ENCODE measurements at regions not wholly inside any gene's neighbourhood (a gene's known extent, or its start where the extent isn't known, plus 50 kb on each side); places are given as distances from the start of the nearest gene placed in this dataset.
"Not testable (repeated sequence)": the region's sequence is repeated elsewhere in the genome, so short reads cannot be mapped to it uniquely, and the experiment has no call there.

GRCh38 chr1:207196135-207196534 is 92.1 kb downstream of the C4BPA start:
- not testable (repeated sequence) for DNase-seq

GRCh38 chr1:207201534-207201933 is 97.5 kb downstream of the C4BPA start:
- not testable (repeated sequence) for DNase-seq

DNA sequence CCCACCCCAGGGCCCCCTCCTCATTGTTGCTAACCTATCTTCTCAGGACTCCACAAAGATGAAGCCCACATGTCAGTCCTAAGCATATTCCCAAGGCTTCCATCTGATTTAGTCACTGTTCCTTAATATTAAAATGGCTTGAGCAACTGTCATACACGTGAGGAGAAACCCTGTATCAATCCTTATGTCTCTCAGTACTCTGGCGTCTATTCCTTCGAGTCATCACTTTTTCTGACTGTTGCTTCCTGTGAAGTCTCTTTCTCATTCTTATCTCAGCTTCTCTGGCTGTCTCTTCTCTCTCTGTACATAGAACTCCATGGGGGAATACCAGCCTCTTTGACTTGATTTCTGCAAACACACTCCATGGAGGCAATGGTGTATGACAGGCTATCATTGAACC is 98.4 kb downstream of the C4BPA start:
- DNase-seq = peak; percentile 26

- peak; percentile 19 for DNase-seq
Measured at GRCh38 chr1:207203541-207203940, 99.5 kb downstream of the C4BPA start.

DNA sequence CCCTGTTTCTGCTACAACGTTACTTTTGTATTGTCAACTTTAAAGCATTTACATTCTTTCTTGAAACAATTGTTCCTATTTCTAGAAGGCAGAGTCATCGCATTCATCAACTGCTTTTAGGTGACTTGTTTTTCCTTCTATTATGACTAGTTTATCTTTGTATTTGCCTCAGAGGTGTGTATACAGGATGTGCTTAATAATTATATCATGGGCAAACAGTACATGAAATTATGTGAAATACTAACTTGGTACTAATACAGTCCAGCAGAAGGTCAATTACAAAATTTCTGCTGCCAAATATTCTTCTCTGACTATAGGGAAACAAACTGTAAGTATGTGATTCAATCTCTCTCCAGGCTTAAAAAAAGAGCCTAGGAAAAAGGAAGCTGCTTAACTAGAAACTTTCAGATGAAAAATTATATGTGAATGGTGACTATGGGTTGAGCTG is 101.6 kb downstream of the C4BPA start:
- DNase-seq = no peak

DNA sequence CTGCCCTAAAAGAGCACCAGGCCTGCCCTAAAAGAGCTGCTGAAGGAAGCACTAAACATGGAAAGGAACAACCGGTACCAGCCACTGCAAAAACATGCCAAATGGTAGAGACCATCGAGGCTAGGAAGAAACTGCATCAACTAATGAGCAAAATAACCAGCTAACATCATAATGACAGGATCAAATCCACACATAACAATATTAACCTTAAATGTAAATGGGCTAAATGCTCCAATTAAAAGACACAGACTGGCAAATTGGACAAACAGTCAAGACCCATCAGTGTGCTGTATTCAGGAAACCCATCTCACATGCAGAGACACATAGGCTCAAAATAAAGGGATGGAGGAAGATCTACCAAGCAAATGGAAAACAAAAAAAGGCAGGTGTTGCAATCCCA is 104.7 kb downstream of the C4BPA start:
- DNase-seq = not testable (repeated sequence)

DNA sequence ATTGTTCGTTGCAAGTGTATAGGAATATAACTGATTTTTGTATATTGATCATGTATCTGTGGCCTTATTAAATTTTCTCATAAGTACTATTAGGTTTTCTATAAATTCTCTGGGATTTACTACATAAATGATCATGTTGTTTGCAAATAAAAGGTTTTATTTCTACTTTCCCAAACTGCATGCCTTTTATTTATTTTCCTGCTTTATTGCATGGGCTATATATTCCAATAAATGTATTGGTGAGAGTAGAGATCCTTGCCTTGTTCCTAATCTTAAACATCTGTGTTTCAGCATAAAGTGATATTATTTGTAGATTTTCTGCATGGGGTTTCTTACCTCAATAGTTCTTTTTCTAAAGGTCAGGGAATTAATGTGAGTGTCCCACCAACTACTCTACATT is 107.0 kb upstream of the CD55 start:
- no peak for DNase-seq

- DNase-seq = no peak
Measured at GRCh38 chr1:207217778-207218511, 103.5 kb upstream of the CD55 start.

DNA sequence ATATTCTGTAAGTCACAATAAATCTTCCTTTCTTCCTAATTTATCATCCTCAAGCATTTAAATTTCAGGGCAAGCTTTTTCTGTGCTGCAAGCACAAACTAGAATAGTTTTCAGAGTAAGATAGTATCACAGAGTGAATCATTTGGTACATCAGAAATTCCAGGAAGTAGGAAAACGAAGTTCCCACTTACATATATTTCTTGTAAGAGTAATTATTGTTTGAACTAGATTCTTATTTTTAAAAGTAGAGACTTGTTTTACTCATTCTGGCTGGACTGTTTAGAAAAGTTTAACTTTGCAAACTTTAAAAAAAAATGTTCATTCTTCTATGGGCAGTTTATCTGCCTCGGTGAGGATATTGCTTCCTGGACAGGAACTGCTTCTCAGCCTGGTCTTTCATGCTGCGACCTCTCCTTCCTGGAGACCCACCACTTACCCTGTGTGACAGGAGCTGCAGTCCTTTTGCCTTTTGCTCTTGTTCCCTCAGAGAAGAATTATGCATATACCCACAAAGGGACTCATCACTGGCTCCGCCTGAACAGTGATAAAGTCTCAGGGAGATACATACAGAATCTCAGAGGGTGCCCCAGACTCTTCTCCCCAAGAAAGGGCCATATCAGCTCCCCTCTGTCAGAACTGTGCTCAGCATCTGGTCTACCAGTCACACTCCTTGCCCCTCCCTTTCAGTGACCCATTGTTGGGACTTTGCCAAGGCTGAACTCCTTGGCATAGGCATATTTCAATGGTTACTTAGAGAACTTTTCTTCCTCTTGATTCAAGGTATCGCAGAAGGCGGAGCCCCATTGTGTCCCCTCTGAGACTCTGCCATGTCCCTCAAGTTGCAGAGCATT is 102.7 kb upstream of the CD55 start:
- peak; percentile 89 for DNase-seq

GRCh38 chr1:207219979-207220889 is 101.2 kb upstream of the CD55 start:
- no peak for DNase-seq

DNA sequence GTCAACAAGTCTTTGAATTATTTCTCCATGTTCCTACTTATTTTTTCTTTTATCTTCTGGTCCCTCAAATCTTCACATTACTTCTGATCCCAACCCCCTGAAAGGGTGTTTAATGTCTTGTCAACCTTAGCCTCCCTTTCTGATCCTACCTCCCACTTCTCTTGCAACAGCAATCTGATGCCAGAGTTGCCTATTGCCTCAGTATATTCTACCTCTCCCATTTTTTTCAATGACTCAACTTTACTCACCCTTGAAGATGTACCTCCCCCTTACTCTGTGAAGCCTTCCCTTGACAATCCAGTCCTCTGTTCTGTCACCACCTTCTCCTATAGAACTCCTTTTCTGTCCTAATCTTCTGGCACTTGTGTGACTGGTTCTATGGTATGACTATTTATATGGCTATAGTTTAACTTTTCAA is 99.5 kb upstream of the CD55 start:
- DNase-seq = no peak

DNA sequence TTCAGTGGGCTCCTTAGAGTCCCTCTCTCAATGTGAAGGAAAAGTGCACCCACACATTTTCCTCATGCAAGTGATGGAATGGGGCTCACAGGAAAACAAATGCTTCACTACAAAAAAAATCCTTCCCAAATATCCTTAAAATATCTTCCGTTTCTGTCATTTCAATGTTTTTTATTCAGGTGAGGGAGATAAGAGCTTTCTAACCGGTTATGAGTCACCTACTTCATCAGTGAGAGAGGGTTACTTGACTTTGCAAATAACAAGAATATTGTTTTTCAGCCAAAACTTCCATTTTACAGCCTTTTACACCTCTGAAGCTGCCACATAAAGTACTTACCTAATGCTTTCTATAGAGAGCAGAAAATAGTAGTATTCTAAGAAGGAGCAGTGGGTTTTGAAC is 98.3 kb upstream of the CD55 start:
- no peak for DNase-seq

- DNase-seq = no peak
Measured at GRCh38 chr1:207224666-207225065, 96.8 kb upstream of the CD55 start.

- no peak for DNase-seq
Measured at GRCh38 chr1:207227131-207227630, 94.3 kb upstream of the CD55 start.

GRCh38 chr1:207228987-207229386 is 92.5 kb upstream of the CD55 start:
- DNase-seq = no peak

DNA sequence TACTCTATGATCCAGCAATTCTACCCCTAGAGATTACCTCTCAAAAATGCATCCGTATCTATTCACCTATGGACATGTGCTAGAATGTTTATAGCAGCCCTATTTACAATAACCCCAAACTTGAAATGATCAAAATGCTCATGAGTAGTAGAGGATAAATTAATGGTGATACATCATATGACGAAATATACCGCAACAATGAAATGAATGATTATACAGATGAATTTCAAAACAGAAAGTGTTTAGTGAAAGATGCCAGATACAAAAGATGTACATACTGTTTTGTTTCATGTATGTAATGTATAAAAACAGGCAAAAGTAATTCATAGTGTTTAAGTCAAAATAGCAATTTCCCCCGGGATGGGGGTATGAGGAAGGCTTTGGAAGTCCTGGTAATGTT is 91.0 kb upstream of the CD55 start:
- DNase-seq = no peak

DNA sequence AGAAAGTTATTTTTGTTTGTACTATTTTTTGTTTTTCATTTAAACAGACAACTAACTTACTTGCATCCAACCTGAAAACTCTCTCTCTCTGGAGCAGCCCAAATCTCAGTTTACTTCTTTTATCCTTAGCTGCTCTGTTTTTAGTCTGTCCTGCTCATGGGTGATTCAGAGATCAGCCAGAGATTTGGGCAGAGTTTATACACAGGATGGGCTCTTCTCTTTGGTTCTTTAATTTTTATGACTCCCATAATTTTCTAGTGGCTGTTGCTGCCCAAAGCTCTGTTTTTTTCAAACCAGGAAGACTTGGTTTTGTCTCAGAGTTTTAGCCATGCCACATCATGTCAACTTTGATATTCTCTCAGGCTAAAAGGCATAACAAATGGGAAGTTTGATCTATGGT is 86.8 kb upstream of the CD55 start:
- DNase-seq = no peak

DNA sequence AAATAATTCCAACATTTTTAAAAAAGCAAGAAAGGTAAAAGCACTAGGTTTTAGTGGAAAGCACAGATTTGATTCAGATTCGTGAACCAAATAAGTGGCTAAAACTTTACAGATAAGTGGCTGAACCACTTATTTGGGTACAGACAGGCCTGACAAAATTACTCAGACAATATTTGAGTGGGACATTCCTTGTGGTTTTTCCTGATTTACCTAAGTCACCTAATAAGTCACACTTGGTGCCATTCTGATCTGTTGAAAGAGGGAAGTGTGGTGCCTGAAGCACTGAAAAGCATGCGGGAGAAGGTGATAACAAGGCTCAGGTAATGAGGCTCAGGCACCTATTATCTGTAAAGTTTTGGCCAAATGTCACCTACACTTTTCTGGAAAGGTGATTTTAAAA is 81.6 kb upstream of the CD55 start:
- DNase-seq = no peak

- DNase-seq = no peak
Measured at GRCh38 chr1:207240325-207241101, 81.0 kb upstream of the CD55 start.

GRCh38 chr1:207241164-207241934 is 80.1 kb upstream of the CD55 start:
- DNase-seq = no peak
